ENCODE measurements at regions not wholly inside any gene's neighbourhood (a gene's known extent, or its start where the extent isn't known, plus 50 kb on each side); places are given as distances from the start of the nearest gene placed in this dataset.

- peak; percentile 58 for DNase-seq
Observed at GRCh38 chr19:29263305-29264135, 50.6 kb upstream of the UQCRFS1 start.

GRCh38 chr19:29264897-29265296 lies 51.9 kb upstream of the UQCRFS1 start:
- DNase-seq = no peak

GRCh38 chr19:29265436-29265835 lies 52.5 kb upstream of the UQCRFS1 start:
- DNase-seq = no peak

- DNase-seq = no peak
Observed at GRCh38 chr19:29266001-29266400, 53.0 kb upstream of the UQCRFS1 start.

GRCh38 chr19:29266603-29267002 lies 53.7 kb upstream of the UQCRFS1 start:
- no peak for DNase-seq

GRCh38 chr19:29267701-29268100 lies 54.8 kb upstream of the UQCRFS1 start:
- DNase-seq = no peak

GRCh38 chr19:29268103-29268502 lies 55.2 kb upstream of the UQCRFS1 start:
- no peak for DNase-seq

- no peak for DNase-seq
Observed at GRCh38 chr19:29268721-29269393, 55.9 kb upstream of the UQCRFS1 start.

- no peak for DNase-seq
Observed at GRCh38 chr19:29269641-29270040, 56.7 kb upstream of the UQCRFS1 start.

GRCh38 chr19:29271341-29271740 lies 58.4 kb upstream of the UQCRFS1 start:
- DNase-seq = no peak

GRCh38 chr19:29271911-29272310 lies 59.0 kb upstream of the UQCRFS1 start:
- no peak for DNase-seq

GRCh38 chr19:29273000-29273640 lies 60.2 kb upstream of the UQCRFS1 start:
- DNase-seq = no peak

- no peak for DNase-seq
Observed at GRCh38 chr19:29275266-29275665, 62.3 kb upstream of the UQCRFS1 start.

- DNase-seq = peak; percentile 51
Observed at GRCh38 chr19:29277102-29277501, 64.2 kb upstream of the UQCRFS1 start.

- DNase-seq = no peak
Observed at GRCh38 chr19:29278716-29279115, 65.8 kb upstream of the UQCRFS1 start.

- no peak for DNase-seq
Observed at GRCh38 chr19:29283366-29283765, 70.4 kb upstream of the UQCRFS1 start.

GRCh38 chr19:29285187-29285687 lies 72.3 kb upstream of the UQCRFS1 start:
- no peak for DNase-seq

GRCh38 chr19:29285878-29286277 lies 72.9 kb upstream of the UQCRFS1 start:
- no peak for DNase-seq

GRCh38 chr19:29287061-29287460 lies 74.1 kb upstream of the UQCRFS1 start:
- DNase-seq = no peak

- no peak for DNase-seq
Observed at GRCh38 chr19:29288256-29288655, 75.3 kb upstream of the UQCRFS1 start.

- no peak for DNase-seq
Observed at GRCh38 chr19:29289020-29289419, 76.1 kb upstream of the UQCRFS1 start.

- DNase-seq = no peak
Observed at GRCh38 chr19:29290853-29291252, 77.9 kb upstream of the UQCRFS1 start.

- DNase-seq = no peak
Observed at GRCh38 chr19:29292153-29292552, 79.2 kb upstream of the UQCRFS1 start.

- no peak for DNase-seq
Observed at GRCh38 chr19:29292562-29292961, 79.6 kb upstream of the UQCRFS1 start.

Measured in stimulated activated CD4-positive, alpha-beta T cell treated with anti-CD3 and anti-CD28 coated beads, Interleukin-4, amount 100 ng/mL, for 24 hours (primary cell).